Ishikawa (cell line): ENCODE measurements at regions not wholly inside any gene's neighbourhood (a gene's known extent, or its start where the extent isn't known, plus 50 kb on each side); places are given as distances from the start of the nearest gene placed in this dataset.

Source experiments
- CREB1 ChIP-seq: IDR thresholded peaks from 2 replicates; pipeline ENCODE4 v1.6.1; 2012; ENCODE audit warnings: low read depth
- EGR1 ChIP-seq: IDR thresholded peaks from 2 replicates; pipeline ENCODE4 v1.6.1; 2012
- EP300 ChIP-seq: IDR thresholded peaks from 2 replicates; pipeline ENCODE4 v1.6.1; 2012; ENCODE audit warnings: borderline replicate concordance
- NFIC ChIP-seq: IDR thresholded peaks from 2 replicates; pipeline ENCODE4 v1.6.1; 2012
- RAD21 ChIP-seq: IDR thresholded peaks from 2 replicates; pipeline ENCODE4 v1.6.1; 2012; ENCODE audit warnings: low read depth
- TAF1 ChIP-seq: IDR thresholded peaks from 2 replicates; pipeline ENCODE4 v1.6.1; 2012; ENCODE audit warnings: low read depth, mild to moderate bottlenecking
- YY1 ChIP-seq: IDR thresholded peaks from 2 replicates; pipeline ENCODE4 v1.6.1; 2012; ENCODE audit warnings: low read depth
- TF ChIP-seq, protein P1 (sequence below): IDR thresholded peaks from 2 replicates; pipeline ENCODE4 v1.6.1; 2012; ENCODE audit warnings: low read depth, mild to moderate bottlenecking
- TF ChIP-seq, protein P2 (sequence below): IDR thresholded peaks from 2 replicates; pipeline ENCODE4 v1.6.1; 2012
- TF ChIP-seq, protein P3 (sequence below): IDR thresholded peaks from 2 replicates; pipeline ENCODE4 v1.6.1; 2012

DNA sequence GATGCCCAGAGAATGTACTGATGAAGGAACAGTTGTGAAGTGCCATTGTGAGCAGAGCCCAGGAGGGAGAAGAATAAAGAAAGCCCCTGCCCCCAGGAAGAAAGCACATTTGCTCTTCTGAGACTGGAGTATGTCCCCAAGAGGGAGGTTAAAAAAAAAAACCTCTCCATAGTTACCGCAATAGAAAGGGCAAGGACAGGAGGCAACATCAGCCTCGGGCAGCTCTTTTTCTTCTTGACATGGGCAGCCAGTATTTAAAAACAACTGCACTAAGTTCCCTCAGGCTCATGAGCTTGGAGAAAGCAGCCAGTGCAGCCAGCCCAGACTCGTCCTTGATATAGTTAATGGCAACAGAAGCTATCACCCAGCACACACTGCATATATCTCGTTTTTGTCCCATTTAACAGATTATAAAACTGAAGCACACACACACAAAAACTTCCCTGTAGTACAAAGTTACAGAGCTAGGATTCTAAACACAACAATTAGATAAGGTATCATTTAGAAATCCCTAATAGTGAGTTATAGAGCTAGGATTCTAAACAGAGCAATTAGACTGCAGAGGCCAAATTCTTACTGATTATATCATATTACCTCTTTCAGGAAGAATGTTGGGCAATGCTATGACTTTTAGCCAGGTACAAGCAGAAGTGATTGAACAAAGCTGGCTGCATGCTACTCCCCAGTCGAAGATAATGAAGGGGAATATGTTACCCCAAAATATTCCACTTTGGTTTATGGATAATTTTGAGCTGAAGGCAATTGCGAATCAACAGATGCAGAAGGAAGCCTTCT, 823.5 kb downstream of the GRID1 start:
- TF ChIP-seq, protein P1, sequence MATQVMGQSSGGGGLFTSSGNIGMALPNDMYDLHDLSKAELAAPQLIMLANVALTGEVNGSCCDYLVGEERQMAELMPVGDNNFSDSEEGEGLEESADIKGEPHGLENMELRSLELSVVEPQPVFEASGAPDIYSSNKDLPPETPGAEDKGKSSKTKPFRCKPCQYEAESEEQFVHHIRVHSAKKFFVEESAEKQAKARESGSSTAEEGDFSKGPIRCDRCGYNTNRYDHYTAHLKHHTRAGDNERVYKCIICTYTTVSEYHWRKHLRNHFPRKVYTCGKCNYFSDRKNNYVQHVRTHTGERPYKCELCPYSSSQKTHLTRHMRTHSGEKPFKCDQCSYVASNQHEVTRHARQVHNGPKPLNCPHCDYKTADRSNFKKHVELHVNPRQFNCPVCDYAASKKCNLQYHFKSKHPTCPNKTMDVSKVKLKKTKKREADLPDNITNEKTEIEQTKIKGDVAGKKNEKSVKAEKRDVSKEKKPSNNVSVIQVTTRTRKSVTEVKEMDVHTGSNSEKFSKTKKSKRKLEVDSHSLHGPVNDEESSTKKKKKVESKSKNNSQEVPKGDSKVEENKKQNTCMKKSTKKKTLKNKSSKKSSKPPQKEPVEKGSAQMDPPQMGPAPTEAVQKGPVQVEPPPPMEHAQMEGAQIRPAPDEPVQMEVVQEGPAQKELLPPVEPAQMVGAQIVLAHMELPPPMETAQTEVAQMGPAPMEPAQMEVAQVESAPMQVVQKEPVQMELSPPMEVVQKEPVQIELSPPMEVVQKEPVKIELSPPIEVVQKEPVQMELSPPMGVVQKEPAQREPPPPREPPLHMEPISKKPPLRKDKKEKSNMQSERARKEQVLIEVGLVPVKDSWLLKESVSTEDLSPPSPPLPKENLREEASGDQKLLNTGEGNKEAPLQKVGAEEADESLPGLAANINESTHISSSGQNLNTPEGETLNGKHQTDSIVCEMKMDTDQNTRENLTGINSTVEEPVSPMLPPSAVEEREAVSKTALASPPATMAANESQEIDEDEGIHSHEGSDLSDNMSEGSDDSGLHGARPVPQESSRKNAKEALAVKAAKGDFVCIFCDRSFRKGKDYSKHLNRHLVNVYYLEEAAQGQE = no peak
- TF ChIP-seq RAD21 (no peak), EGR1 (no peak), TAF1 (no peak), NFIC (no peak), YY1 (no peak), CREB1 (no peak), EP300 (no peak)
- TF ChIP-seq, protein P2, sequence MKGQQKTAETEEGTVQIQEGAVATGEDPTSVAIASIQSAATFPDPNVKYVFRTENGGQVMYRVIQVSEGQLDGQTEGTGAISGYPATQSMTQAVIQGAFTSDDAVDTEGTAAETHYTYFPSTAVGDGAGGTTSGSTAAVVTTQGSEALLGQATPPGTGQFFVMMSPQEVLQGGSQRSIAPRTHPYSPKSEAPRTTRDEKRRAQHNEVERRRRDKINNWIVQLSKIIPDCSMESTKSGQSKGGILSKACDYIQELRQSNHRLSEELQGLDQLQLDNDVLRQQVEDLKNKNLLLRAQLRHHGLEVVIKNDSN = no peak
- TF ChIP-seq, protein P3, sequence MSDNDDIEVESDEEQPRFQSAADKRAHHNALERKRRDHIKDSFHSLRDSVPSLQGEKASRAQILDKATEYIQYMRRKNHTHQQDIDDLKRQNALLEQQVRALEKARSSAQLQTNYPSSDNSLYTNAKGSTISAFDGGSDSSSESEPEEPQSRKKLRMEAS = no peak
